Right renal pelvis (tissue), 4 donors: ENCODE measurements at regions not wholly inside any gene's neighbourhood (a gene's known extent, or its start where the extent isn't known, plus 50 kb on each side); places are given as distances from the start of the nearest gene placed in this dataset.

Experiments
- DNase-seq, 4 donors: peaks; one replicate each; pipeline ENCODE4 v3.0.0-alpha.2; 2013; ENCODE audit warnings: low read depth in 4 of 4, low spot score in 3 of 4, missing footprints in 1 of 4

DNA sequence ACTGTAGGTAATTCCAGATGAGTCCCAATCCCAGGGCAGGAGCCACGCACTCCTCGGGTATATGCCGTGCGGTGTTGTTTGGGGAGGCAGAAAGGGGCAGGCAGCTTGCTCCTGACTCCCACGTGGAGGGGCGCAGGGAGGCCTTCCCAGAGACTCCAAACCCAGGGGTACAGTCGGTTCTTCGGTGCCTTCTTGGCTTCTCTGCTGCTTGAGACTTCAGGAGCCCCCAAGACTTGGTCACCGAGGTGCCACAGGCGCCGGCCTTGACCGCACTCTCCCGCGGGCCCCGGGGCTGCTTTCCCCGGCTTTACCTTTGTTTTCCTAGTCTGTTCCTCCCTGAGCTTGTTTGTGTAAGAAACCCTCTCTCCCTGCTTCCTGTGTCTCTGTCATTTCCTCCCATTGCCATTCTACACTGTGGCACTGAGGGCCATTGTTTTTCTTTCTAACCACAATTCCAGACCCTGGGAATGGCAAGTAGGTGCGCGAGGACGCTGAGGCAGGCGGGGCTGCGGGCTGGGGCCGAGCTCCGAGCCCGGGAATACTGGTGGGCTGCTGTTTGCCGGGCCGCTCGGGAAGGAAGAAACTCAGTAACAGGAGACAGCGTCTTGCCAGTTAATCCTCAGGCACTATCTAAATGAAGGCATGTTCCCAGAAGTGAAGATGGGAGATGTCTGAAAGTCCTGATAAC lies 215.6 kb upstream of the HEY2 start:
- DNase-seq = no peak

- DNase-seq = no peak
Observed at GRCh38 chr6:125534430-125535263, 214.8 kb upstream of the HEY2 start.

DNA sequence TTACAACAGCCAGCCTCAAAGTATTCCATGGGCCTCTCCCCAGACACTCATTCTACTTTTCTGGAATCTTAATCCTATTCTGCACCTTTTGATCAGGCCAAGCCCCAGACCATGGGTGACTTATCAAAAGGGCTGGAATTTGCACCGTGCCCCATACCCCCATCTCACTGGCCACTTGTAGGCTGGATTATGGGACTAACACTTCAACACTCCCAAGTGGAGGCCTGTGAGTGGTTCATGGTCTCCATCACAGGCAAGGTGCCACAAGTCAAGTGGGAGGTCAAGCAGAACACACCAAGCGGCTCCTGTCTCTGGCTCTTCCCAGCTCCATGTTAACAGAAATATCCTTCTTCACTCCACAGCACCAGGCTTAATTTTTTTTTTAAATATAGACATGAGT lies 212.3 kb upstream of the HEY2 start:
- no peak for DNase-seq

DNA sequence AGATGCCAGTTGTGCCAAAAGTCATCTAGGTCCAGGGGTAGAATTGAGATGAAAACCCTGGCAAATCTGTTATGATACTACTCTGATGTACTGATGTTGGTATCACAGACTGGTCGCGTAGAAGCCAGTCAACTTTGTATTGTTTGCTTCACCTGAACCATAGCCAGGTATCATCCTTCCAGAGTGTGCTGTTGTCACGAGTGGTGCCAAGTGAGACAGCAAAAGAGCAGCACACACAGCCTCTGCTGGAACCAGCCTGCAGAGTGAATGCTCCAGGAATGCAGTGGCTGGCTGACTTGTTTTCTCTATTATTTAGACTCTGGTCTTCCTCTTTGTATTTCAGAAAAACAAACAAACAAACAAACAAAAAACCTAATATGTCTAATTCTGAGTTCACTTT lies 209.5 kb upstream of the HEY2 start:
- no peak for DNase-seq

GRCh38 chr6:125544819-125545218 lies 204.6 kb upstream of the HEY2 start:
- no peak for DNase-seq

DNA sequence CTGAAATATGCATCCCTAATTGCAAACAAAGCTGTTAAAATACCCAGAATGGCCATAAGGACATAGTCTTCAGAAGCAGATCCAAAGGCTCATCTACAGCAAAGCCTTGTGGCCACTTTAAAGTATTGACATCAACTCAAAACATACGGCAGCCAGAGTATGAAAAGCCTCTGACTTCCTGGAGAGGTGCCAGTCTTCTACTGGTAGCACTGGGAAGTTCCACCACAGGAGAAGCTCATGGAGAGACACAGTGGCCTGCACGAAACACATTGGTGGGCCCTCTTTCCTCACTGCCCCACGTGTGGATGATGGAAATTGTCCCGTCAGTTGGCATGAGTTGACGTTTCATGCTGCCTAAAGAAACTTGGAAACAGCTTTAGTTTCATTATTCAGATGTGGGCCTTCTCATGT lies 202.6 kb upstream of the HEY2 start:
- no peak for DNase-seq

DNA sequence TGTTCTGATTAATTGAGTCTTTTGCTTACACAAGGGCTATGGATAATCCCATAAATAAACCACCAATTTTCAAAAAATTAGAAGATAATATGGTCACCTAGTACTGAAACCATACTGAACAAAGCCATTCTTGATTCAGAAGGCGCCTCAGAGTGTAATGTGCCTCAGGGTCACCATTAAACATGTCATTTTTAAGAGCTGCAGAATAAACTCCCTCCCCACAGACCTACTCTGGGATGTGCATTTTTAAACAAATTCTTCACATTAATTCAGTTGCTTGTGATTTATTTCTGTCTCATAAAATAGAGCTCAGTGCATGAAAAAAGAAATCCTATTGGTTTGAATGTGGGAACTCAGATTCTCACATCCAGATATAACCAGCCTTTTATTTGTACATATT lies 202.1 kb upstream of the HEY2 start:
- no peak for DNase-seq

GRCh38 chr6:125549202-125549884 lies 200.1 kb upstream of the HEY2 start:
- no peak for DNase-seq

DNA sequence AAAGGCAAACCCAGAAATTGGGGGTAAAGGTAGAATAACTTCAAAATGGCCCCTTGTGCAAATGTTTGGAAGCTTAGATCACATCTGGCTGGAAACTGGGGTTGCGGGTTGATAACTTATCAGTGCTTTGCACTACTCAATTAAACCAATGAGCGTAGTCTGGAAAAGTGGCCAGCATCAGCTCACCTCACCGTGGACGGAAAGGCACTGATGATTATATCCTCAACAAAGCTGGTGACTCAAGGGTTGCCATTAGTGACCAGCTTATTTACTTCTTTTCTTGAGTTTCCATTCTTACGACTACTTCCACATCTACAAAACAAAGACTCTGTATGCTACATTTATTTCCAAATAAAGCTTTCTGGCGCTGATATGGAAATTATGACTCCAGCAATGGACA lies 198.5 kb upstream of the HEY2 start:
- DNase-seq = no peak

DNA sequence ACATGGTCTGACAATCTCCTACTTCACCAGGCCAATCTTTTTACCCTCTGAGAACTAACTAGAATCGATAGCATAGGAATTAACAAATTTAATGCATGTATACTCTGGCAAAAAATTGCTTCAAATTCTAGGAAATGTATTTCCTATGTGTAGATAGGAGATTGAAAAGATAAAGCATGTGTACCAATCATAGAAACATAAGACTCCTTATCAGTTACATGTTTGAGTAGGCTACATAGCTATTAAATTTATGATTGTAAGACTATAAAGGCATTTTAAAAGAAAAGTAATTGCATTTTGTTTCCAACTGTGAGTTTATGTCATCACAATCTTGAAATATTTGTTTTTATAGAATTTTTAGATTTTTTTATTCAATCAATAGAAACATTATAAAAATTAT lies 196.6 kb upstream of the HEY2 start:
- DNase-seq = no peak

GRCh38 chr6:125554456-125554855 lies 195.0 kb upstream of the HEY2 start:
- no peak for DNase-seq

- no peak for DNase-seq
Observed at GRCh38 chr6:125558241-125558843, 191.1 kb upstream of the HEY2 start.

- no peak for DNase-seq
Observed at GRCh38 chr6:125558907-125559306, 190.5 kb upstream of the HEY2 start.

DNA sequence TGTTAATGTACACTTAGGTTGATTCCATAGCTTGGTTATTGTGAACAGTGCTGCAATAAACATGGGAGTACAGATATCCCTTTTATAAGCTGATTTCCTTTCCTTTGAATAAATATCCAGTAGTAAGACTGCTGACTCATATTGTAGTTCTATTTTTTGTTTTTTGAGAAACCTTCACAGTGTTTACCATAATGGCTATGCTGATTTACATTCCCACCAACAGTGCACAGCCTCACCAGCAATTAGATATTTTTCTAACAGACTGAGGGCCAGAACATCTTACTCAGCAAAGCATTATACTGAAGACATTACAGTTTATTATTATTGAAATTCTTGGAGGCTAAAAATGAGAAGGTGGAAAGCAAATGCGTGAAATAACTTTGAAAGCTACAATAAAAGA lies 187.3 kb upstream of the HEY2 start:
- DNase-seq = no peak

GRCh38 chr6:125564941-125565340 lies 184.5 kb upstream of the HEY2 start:
- DNase-seq = no peak

DNA sequence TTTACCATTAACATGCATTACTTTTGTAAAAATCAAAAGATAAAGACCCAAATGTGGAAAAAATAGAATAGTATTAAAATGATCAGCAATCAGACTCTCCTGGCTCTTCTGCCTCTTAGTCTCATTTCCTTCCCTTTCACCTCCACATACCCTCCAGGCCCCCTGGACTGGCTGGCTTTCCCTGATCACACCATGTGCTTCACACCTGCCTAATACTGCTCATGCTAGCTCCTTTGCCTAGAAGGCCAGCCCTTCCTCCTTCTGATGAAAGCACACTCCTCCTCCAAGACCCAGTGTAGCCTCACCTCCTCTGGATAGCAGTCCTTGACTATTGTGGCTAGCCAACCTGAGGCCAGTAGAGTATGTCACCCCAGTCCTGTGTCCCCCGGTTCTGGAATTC lies 182.0 kb upstream of the HEY2 start:
- DNase-seq = no peak

- DNase-seq = no peak
Observed at GRCh38 chr6:125568609-125569008, 180.8 kb upstream of the HEY2 start.

DNA sequence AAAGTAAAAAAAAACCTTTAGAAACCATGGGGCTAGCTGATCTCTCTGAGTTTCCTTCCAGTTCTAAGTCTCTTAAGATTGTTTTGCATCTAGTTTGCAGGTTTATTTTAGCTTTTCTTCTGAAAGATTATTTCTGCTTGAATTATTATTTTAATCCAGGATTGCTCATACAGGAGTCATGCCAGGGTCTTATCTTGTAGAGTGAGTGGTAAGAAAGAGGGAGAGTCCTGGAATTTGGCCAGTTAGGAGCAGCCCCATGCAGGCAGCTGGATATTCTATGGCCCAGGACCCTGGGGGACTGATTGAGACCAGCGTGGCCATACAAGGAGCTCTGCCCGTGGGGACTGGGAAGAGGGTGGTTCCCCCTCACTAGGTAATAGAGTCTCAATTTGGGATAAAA lies 178.9 kb upstream of the HEY2 start:
- DNase-seq = no peak

GRCh38 chr6:125571207-125571755 lies 178.2 kb upstream of the HEY2 start:
- no peak for DNase-seq

DNA sequence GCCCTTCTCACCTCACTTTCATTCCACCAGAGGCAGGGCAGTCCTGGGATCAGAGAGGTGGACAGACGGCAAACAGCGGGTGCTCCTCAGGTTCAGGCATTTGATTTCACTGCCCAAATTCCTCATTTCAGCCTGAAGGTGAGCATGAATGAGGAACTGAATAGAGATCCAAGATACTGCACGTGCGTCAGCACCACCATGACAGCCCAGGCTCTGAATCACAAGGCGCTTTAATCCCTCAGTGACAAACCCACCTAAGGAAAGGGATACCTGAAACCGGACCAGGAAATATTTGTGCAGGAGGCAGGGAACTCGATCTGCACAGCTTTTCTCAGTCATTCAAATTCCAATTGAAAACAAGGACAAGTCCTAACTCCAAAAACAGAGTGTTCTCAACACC lies 174.8 kb upstream of the HEY2 start:
- no peak for DNase-seq

GRCh38 chr6:125577124-125577662 lies 172.2 kb upstream of the HEY2 start:
- no peak for DNase-seq
